NCI-H2196 (cell line): ENCODE measurements at regions not wholly inside any gene's neighbourhood (a gene's known extent, or its start where the extent isn't known, plus 50 kb on each side); places are given as distances from the start of the nearest gene placed in this dataset.

Experiments used
- DNase-seq: peaks from one replicate; lab custom pipeline; 2025; ENCODE audit not compliant: unreplicated experiment; lab: John Stamatoyannopoulos, UW

DNA sequence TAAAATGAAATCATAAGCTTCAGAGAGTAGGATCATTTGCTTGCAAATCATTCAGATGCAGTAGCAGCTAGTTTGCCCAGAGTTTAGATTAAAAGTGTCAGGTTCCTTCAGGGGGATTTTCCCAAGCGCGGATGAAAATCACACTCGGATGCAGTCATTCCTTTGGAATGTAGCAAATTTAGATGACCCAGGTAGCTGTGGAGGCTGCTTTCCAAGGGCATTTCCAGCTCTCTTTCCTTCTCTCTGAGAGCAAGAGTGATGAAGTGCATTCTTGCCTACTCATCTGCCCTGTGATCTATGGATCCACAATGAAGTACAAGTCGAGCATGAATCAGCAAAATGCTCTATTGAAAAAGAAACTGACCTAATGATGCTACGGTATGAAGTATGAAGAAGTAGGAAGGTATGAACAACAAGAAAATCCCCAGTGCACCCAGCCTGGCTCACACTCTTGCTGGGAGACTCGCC is 200.2 kb downstream of the PLK2 start:
- no peak for DNase-seq

DNA sequence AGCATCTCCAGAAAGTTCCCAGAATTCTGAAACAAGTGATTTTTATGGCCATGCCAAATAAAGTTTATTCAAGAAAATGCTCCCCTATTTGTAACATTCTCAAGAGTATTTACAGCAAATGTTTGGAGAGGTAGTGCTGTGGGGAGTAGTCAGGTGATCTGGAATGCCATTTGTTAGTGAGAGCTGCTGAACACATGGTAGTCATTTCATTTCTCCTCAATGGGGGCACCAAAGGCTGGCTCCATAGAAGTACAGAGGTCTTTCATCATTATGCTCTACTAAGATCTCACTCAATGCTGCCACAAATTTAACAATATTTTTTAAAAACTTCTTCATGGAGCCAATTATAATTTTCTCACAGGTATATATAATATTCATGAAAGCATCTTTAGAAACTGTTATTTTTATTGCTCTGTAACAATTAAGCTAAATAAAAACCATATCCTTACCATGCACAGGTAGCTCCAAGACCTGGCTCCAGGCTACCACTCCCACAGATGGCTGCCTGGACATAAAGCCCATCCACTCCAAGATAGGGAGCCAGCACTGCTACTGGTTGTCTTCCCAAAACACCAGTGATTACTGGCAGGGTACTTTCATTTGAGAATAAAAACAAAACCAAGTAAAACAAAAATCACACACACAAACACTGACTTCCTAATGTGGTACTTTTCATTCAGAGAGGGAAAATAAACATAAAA is 200.8 kb downstream of the PLK2 start:
- DNase-seq: no peak

DNA sequence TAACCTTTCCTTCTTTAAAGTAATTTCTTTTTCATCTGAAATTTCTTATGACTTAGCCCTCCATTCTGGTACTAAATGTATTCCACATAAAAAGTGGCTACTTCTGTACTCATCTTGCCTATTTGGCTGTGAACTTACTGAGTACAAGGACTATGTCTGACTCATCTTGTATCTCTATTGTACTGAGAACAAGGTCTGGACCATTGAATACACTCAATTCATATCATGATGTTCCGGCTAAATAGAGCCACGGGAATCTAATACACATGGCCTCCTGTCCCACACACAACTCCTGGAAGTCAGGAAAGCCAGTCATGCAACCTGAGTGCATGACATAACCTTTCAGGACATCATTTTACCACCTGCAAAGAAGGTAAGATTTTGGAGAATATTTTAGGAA is 203.9 kb downstream of the PLK2 start:
- DNase-seq: no peak

DNA sequence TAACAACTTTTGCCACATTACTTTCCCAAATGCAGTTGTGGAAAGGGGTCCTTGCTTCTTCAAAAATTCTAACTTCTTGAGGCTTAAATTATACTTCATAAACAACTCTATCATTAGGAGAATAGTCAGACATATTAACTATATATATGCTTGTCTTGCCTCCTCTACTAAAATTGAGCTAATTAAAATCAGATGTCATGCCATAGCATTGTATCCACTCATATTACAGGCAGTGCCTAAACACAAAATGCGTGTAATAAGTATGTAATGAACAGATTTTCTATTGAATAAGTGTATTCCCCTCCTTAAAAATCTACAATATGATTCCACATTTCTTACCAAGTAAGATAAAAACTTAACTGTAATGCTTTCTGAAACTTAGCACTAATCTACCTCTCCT is 204.5 kb downstream of the PLK2 start:
- no peak for DNase-seq

DNA sequence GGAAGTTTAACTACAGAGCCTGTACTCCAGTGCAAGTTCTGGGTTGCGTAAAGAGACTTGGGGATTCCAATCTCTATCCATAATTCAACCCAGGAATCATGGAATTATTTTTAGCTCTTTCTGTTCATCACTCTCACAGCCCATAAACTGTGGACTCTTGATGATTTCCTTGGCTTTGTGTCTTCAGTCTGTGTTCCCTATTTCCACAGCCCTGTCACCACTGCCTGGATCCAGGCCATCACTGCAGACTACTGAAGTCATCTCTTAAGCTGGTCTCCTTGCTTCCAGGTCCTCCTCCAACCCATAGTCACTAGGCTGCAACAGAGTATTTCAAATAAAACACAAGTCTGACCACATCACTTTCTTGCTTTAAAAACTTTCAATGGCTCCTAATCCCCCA is 211.7 kb downstream of the PLK2 start:
- DNase-seq: no peak

DNA sequence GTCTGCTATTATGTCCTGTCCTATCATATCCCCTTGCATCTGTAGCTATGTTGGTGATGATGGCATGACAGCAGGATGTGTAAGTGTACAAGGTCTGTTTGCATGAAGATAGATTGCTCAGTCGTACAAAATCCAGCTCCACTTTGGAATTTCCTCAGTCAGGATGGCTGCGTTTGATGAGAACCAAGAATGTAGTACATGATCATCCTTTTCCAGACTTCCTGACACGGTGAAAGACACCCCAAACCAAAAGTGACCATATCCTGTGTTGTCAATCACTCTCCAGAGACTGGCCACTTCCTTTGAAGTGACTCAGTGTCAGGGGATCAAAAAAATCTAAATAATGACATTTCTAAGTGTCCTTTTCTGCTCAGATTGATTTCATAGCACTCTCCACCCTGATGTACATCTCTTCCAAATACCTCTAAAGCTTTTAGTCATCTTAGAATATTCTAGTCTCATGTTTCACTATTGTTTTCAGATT is 213.4 kb downstream of the PLK2 start:
- DNase-seq: no peak

DNA sequence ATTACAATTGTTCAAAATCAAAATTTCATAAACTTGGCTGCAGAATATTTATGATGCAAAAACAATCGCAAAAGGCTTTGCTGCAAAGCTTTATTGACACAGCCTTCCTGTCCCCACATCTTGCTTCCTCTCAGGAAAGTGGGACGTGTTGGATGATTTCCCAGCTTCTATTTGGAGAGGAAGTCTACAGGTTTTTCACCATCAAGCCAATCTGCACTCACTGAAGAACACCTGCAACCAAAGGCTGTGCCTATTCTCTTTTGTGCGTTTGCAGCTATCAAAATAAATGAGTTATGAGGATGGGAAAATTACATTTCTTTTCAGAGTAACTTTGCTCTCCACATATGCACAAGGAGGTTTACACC is 214.4 kb downstream of the PLK2 start:
- no peak for DNase-seq

DNA sequence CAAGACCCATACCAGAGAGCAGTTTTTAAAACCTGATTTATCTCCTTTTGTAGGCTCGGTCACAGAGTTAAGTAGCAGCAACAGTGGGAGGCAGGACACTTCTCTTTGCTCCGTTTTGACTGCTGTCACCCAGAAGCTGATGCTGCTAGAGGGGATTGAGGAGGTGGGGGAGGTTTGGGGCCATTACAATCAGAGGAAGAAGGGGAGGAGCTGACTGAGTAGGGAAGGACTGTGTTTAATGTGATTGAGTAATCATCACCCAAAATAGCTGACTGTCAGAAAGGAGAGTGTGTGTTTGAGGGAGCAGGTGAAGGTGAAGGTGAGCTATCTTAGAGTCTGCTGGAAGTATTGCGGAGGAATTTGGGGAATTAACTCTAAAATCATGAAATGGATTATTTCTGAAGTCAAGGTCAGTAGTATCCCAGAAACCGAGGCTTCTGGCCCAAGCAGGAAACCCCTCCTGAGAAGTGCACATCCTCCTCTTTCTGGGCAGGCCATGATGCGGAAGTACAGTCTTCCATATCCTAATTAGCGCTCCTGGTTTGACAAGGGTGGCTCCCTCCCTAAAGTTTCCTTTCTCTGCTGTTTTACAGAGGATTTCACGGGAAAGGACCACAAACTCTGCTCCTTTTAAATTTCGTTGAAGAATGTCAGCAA is 214.9 kb downstream of the PLK2 start:
- DNase-seq: no peak

DNA sequence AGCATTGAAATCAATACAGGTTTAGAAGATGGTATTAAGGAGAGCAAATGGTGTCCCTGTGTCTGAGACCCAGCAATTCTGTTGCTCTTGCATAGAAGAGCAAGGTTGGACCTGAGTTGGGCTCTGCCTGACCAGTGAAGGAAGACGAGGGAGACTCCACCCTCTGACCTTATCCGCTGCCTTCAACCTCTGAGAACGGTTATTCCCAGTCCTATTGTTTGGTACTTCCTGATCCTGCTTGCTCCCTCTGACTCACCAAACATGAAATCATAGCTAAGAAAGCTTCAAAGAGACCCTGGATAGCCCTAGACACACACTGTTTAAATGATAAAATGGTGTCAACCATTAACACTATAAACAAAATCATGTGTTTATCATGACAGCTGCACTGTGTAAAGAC is 218.5 kb downstream of the PLK2 start:
- DNase-seq: no peak

DNA sequence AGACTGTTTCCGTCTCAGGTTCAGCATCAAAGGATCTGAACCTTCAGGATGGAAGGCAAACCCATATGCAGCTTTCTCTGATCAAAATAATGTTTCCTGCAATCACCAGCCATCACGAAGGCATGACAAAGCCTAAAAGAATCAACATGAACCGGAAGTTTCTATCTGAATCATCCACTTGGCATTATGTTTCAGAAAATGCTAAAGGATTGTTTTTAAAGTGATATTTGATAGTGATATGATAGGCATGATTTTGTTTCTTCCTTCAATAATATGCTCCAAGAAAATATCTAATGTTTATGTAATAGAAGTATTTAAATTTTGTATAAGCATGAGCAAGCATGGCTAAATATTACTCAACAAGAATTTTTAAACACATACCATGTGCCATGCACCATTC is 219.6 kb downstream of the PLK2 start:
- DNase-seq: no peak

DNA sequence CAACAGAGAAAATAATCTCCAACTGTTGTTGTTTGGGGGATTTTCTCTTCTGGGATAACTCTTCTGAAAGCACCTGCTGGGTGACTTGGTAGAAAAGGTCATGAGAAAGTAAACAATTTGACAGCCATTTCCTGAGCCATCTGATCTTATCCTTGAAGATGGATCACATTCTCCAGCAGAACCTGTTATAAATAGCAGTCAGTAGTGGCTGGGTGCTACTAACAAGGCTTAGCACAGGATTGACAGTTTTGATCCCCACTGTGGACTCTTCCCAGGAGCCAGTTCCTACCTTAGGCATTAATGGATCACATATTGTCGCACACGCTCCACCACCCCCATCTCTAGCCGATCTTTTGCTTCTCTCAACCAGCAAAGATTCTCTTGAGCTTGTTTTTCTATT is 220.2 kb downstream of the PLK2 start:
- no peak for DNase-seq

DNA sequence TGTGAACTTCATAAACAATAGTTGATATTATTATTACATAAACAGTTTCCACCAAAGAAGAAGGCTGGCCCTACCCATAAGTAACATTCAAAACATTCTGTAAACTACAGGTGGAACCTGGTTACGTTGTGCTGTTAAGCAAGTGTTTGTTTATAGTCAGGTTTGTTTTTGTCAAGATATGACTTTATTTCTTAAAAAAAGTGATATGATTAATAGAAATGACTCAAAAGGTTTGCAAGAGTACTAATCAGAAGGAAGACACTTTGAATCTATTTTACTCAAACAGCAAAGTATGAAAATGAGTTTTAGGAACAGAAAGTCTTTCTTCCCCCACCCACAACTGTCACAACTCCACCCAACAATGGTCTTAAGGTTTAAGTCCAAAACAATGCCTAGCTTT is 220.8 kb downstream of the PLK2 start:
- no peak for DNase-seq

DNA sequence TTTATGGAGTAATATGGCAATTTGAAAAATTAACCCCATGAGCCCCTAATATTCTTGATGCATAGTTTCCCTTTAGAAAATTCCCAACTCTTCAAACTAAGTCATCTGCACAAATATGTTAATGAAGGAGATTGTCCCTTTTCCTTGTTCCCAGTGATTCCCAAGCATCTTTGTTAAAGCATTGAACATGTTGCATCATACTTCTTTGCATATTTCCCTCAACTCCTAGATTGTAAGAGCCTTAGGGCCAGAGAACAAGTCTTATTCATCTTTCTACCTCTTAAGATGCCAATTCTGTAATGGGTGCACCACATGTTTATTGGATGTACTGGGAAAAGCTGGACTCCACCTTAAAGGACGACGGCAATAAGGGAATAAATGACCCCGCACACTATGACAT is 223.4 kb downstream of the PLK2 start:
- DNase-seq: no peak

DNA sequence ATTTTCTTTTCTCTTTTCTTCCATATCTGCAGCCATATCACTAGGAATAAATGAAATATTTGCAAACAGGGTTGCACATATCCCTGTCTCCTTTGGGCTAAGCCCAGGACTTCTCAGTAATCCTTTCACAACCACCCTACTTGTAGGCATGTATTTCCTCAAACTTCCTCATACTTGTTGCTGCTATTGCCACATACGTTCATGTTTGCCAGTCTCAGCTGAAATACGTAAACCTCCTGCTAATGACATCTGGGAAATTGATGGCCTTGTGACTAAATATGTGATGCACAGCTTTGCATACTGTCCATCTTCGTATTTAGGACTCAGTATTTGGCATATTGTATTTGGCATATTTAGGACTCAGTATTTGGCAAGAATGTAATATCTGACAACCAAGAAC is 224.6 kb downstream of the PLK2 start:
- DNase-seq: no peak

DNA sequence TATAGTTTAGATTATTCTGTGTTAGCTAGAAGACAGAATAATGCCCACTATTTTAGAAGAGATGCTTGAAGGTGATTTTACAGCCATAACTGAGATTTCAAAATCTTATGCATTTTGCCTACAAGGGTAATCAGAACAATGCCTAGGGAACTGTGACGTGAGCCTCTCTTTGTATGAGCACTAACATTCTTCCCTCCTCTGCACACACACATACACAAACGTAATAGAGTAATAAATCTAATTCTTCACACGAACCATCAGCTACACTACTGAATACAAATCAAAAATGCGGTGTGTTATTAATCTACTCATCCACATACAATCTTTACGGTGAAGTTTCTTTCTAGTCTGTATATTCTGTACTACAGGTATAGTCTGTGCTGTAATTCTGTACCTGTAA is 227.8 kb downstream of the PLK2 start:
- DNase-seq: no peak

DNA sequence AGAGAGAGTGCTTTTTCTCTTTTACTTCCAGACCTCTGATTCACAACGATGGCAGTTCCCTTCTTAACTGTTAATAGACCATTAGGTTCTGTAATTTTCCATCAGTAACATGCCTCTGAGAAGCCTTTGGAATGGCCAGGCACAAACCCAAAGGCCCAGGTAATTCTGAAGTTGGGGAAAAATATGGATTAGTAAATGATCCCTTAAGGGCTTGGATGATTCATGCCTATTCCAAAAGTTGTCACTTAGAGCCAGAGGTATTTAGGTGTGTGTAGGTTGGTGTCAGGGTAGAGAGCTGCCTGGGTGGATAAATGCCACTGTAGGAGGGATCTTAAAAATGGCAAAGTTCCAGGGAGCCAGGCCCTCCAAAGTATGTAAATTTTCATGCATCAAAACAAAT is 228.8 kb downstream of the PLK2 start:
- no peak for DNase-seq

DNA sequence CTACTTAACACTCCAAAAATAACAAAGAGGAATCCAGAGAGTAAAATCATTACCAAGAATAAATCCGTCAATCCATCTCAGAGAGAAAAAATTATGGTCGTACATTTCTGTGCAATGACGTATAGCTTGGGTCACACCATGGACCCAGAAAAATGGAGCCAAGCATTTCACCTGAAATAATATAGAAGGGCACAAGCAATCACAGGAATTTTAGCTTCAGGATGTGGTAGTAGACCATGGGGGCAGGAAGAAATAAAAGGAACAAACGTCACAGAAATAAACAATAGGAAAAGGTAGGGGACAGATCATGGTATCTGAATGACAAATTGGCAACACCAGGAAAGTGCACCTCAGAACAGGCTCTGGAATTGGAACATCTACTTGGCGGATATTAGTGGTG is 231.0 kb downstream of the PLK2 start:
- DNase-seq: no peak

DNA sequence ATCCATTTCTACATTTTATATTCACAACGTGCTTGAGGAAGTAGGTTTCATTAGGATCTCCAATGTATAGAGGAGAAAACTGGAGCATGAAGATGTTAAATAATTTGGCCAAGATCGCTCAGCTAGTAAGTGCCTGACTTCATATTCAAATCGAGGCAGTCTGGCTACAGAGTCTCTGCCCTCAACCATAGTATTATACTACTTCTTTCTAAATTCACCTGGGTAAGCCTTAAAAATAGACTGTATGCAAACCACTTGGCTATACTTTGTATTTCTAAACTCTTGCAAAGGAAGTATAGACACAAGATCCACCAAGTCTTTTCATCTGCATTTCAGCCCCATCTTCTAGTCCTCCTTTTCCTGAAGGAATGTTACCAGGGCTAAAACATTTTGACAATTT is 232.0 kb downstream of the PLK2 start:
- DNase-seq: no peak

DNA sequence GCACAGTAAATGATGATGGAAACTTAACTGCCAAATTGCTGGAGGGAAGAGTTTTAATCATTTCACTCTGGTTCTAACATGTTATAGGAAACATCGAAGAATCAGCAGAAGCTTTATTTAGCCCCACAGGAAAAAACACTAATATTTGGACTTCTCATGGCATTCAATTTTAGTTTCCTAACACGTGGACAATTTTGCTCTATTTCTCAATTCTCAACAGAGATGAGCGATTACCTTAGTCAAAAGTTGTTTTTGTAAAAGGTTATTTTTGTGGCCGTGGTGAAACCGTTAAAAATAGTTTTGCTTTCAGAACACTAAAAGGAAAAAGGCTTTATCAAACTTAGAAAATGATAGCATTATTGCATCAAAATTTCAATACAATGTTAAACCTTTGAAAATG is 235.2 kb downstream of the PLK2 start:
- no peak for DNase-seq

DNA sequence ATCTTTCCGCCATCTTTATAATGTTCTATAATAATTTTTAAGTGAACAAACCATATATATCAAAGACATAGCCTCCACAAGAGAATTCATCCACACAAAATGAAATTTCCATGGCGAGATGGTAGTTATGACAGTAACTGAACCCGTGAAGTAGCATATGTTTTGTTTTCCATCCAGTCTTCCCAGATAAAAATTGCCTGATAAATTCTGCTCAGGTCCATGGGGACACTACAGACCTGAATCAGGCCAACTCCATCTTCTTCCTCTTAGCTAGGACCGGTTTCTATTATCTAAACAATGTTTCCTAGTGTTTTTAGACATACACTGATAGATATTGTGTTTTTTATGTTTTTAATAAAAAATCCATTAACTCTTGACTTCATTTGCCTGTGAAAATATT is 235.7 kb downstream of the PLK2 start:
- DNase-seq: no peak

DNA sequence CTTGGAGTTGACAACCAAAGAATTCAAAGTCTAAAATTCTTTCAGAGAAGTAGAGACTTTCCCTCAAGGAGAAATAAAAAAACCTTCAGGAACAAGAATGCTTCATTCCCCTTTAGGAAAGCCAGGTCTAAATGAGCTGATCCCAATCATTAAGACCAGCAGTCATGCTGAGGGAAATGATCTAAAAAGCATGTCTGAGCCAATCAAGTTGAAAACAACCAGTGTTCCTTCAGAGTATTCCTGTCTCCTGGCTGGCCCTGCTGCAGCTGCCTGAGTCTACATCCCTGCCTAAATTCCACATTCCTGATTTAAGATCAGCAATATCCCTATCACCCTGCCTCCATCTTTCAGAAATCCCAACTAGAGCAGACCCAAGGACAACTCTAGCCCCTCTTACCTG is 244.5 kb downstream of the PLK2 start:
- DNase-seq: no peak

DNA sequence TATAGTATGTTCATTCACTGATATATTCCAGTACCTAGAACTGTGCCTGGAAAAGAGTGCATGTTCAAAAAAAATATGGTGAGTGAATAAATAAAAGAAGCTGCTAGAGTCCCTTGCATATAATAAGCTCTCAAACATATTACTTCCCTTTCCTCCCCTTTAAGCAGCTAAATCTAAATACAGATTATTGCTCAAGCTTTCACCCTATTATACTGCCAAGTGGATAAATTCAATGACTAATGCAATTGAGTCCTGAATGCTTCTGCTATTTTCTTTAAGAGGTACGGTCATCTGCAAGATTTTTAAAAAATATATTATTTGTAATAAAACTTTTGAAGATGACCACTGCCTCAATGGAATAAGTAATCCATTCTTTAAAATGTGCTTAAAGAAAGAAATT is 248.4 kb downstream of the PLK2 start:
- DNase-seq: no peak

DNA sequence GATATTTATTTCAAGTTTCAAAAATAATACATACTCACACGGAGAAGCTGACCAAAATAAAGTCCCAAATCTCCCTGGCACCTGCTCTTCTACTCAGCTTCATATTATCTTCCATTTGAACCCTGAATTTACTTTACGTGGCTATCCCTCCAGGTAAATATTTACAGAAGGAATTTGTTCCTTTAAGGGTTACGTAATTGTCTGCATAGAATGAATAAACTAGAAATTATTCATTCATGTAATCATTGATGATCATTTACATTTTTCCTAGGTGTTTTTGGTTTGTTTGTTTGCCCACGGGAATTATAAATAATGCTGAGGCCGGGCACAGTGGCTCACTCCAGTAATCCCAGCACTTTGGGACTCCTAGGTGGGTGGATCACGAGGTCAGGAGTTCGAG is 251.2 kb downstream of the PLK2 start:
- no peak for DNase-seq
